Sigmoid colon (tissue), 4 donors: ENCODE measurements at regions not wholly inside any gene's neighbourhood (a gene's known extent, or its start where the extent isn't known, plus 50 kb on each side); places are given as distances from the start of the nearest gene placed in this dataset.

Experiments
- CTCF ChIP-seq, 4 experiments: fragments of 450-650 bp in 3 of 4; fragments of 200-600 bp in 1 of 4; IDR thresholded peaks; one replicate each; pipeline ENCODE4 v1.5.1; 2016 to 2019; ENCODE audit warnings: antibody characterized with exemption in 4 of 4, mild to moderate bottlenecking in 3 of 4, moderate library complexity in 2 of 4
- POLR2AphosphoS5 ChIP-seq, 4 donors: sonication (generic); formaldehyde crosslinking; IDR thresholded peaks; one replicate each; pipeline ENCODE4 v1.6.1; 2017; ENCODE audit warnings: antibody characterized with exemption in 4 of 4

- TF ChIP-seq CTCF (IDR thresholded peaks at IDR 0.05) (no peak), POLR2AphosphoS5 (IDR thresholded peaks at IDR 0.05) (no peak)
These were observed 635.2 kb upstream of the LUZP2 start for GRCh38 chr11:23861615-23862014.
